HG03575 (cell line): ENCODE measurements at regions not wholly inside any gene's neighbourhood (a gene's known extent, or its start where the extent isn't known, plus 50 kb on each side); places are given as distances from the start of the nearest gene placed in this dataset.

Experiments used
- ATAC-seq: cut with Tn5 transposase; IDR thresholded peaks from one replicate; pipeline ENCODE4 v1.9.1; 2021; ENCODE audit not compliant: unreplicated experiment, insufficient number of reproducible peaks, low FRiP score; ENCODE audit errors: extremely low read depth

DNA sequence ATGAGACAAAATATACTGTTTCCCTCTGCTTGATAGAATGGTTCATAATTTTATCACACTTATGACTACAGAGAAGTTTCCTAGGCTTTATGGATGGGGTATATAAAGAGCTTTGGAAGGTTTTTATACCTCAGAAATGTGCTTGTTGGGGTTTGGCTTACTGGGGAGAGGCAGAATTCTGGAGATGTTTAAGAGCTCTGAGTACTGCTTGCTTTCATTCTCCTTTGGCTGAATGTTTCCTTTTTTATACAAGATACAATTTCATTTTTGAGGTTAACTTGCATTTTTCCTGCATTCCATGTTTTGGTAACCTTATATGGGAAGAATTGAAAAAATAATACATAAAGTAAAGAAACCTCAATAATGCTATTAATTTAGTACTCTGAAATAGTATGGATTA, 157.7 kb upstream of the COL11A1 start:
- no peak for ATAC-seq

DNA sequence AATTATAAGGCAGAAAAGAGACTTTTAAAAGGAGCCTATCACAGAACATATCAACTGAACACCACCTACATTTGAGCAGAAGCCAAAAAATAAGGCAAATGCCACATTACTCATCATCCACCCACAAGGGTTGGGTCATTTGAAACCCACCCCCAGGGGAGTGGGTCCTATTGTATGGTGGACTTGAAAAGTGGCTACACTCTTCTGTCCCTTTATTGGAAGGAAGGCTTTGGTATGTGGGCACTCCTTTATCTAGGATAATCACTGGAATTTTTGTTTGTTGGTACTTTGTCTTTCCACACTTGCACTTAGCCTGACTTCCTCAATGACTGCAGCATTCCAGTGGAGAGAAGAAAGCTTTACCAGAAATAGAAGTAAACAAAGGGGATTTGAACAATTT, 157.2 kb upstream of the COL11A1 start:
- ATAC-seq = no peak

DNA sequence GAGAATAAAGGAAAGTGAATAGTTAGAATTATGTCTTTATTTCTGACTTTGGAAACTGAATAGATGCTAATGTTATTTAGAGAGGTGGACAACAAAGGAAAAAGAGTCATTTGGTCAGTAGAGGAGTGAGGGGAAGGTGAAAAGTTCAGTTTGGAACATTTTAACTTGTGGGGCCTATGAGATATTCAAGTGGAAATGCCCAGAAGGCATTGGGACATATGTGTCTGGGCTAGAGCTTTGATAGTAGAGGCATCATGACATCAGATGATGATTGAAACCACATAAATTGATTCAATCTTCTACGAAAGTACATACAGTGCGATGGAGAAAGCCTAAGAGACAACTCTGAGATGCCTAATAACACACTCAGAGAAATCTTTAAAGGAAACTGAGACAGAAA, 151.7 kb upstream of the COL11A1 start:
- ATAC-seq = no peak

DNA sequence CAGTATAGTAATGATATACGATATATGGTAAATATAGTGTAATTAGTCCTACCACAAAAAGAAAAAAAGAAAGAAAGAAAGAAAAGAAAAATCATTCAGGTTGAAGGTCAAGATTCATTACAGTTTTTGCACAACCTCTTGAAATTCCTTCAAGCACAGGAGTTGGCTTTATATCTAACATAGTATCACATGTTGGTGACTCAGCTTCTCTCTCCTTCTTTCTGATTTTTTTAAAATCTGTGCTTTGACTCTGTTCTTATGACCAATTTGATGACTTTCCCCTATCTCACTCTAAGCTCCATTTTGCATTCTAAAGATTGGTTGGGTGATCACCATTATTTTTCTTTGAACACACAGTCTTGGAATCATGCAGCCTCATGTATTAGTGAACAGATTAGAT, 148.2 kb upstream of the COL11A1 start:
- ATAC-seq = no peak

DNA sequence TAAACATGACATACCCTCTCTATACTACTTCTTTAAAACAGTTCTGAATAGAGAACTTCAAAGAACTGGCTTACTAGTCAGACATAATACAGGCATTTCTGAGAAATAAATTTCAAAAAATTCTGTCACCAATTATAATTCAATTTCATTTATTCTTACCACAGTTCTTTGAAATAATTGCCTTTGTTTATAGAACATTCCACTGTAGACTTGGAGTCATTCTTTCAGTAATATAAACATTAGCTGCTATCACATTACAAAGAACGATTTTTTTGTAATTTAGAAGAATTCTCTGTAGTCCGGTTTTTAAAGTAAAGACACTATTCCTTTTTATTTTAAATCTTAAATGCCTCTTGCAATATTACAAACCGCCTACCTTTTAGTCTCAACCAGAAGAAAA, 146.4 kb upstream of the COL11A1 start:
- ATAC-seq = no peak

DNA sequence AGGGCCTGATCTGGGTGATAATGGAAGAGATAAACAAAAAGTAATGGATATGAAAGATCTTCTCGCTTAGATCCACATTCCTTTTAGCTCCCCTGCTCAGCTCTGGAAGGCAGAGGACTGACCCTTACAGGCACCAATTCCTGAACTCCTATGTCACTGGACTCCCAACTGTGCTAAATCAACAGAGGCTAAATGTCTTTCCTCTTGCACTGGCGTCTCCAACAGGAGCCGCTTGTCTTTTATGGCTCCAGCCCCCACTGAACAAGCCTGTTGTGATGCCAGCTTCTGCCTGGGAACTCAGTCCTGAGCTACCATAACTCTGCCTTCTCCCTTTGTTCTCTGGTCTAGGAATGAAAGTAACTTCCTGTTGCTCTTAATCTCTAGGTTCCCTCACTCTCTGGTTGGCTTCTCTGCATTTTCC, 142.1 kb upstream of the COL11A1 start:
- ATAC-seq = no peak

DNA sequence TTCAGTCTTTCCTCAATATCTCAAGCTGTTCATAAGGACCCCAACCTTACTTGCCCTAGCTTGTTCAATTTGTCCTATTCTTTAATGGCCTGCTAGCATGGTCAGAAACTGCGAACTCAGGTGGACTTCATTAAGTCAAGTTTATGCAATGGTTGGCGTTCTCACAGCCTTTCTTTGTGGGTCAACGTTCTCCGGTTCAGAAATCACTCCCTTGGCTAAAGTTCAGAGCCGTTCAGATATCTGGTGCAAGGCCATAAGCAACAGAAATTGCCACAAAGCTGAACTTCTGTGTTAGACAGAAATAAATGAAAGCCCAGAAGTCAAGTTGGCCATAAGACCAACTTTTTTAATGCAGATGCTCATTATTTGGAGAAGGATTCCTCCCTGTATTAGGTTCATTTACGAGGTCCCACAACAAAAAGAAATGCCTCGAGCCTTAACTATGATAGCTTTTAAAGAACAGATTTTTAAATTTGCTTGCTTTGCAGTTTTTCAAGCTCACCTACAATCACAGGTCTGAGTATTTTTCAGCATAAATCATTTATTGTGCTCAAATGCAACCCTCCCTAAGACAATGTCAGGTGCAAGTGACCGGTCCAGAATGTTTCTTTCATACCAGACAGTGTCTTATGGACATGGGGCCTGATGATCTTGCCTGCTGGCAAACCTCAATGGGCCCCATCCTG, 140.2 kb upstream of the COL11A1 start:
- ATAC-seq = no peak

DNA sequence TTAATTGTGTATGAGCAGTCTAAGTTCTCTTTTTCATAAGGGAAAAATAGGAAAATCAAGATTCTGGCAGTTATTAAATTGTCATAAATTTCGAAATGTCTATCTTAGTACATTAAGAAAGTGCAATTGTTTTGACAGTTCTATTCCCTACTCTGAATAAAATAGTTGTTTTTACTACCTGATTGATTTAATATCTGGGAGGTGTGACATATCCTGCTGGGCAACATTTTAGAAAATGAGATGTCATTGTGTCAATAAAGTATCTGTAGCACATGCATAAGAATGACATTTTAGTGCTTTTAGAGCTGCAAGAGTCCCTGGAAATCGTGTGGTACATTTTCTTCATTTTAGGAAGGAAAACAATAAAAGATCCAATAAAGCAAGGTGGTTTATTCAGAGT, 139.2 kb upstream of the COL11A1 start:
- ATAC-seq = no peak

DNA sequence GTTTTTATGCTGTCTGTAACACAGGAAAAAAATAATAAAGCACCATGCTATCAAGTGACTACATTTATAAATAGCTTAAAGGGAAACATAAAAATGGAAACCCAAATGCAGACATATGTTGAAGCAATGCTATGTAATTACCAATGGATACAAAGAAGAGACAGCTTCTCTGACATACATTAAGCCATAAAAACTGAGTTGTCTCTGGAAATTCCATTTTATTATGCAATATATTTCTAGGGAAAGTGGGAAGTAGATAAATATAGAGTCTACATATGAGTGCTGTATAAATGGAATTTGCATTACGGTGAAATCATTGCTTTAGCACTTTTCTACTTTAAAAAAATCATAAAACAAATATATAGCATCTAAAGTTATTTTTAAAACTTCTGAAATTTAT, 135.2 kb upstream of the COL11A1 start:
- ATAC-seq = no peak

DNA sequence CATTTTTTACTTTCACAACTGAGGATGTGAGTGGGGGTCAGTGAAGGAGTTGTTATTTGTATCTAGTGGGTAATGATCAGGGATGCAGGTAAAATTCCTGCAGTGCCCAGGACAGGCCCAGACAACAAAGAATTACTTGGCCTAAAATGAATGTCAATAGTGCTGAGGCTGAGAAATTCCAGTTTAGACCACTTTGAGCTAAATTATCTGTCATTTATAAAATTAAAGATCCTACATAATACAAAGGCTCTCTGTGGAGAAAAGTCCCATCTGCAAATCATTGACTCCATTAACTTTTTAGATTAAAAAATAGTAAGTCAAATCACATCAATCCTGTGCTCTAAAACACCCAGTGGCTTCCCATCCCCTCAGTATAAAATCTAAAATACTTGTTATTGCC, 130.7 kb upstream of the COL11A1 start:
- ATAC-seq = no peak

DNA sequence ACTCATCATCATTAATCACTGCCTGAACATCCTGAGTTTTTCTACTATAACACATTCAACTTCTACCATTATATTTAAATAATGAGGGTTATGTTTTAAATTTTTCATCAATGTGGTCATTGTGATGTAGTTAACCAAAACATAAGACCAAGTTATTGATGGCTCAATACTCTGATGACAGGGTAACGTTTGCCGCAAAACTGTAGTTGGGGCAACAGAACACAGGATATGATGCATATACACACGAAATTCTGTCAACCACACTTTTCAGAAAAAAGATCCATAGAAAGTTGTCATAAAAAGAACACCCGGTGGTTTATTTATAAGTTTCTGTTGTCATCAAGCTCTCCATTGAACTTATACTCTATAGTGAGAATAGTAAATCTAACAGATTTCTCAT, 121.7 kb upstream of the COL11A1 start:
- no peak for ATAC-seq

DNA sequence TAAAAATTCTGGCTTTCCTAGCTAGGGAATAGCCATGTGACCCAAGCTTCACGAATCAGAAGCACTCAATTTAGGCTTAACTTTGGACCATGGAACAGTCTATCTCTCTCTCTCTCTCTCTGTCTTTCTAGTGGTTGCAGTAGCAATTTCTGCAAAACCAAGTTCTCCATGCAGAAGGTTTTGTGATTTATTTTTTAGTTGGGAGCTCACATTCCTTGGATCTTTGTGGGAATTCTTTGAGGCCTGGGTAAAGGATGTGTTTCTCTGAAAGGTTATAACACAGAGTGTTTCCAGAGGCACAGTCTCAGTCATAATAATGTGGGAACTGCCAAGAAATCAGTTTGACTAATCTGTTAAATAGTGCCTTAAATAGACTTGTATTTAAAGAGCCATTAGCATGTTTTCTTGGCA, 112.3 kb upstream of the COL11A1 start:
- no peak for ATAC-seq

DNA sequence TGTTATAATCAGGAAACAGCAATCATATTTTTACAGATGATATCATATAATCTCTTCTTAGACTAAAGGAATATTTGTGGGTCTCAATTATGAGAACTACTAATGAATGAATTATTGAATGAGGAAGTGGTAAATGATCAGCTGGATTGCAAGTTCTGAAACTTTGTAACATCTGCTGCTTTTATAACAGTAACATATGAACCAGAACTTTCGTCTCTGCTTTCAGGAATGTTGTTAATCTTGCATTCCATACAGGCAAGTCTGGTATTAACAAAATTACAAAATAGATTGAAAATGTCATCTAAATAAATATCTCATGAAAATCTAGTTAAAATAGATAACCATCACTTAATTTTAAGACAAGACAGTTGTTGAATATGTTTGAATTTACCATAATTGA, 110.5 kb upstream of the COL11A1 start:
- no peak for ATAC-seq

DNA sequence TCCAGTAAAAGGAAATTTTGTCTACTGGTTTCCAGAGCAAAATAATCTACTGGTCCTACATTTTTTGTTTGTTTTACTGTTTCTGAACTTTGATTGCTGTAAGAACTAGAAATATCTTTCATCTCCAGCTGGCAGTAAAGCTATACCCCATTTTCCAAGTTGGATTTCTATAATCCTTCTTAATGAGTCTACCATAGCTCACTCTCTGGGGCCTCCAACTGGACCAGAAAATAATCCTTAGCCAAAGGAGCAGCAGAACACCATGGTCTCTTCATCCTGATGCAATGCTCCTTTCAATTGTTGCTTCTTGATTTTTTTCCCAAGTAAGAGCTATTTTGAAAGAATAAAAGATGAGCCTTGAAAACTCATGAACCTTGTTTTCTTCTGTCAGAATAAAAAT, 110.0 kb upstream of the COL11A1 start:
- no peak for ATAC-seq

DNA sequence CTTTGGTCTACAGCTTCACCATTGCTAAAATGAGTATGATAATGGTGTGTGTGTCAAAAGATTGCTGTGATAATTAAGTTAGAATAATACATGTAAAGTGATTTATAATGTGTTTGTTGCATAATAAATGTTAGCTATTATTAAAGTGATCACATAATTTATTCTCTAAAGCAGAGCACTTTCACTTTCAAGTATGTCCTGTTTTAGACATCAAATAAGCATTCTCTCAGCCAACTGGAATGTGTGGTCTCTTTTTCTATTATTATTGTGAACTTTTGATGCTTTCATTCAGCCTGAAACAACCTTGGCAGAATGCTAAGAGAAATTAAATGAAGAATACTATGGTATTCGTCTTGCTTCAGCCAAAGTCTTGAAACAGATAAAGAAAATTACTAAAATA, 102.8 kb upstream of the COL11A1 start:
- no peak for ATAC-seq

DNA sequence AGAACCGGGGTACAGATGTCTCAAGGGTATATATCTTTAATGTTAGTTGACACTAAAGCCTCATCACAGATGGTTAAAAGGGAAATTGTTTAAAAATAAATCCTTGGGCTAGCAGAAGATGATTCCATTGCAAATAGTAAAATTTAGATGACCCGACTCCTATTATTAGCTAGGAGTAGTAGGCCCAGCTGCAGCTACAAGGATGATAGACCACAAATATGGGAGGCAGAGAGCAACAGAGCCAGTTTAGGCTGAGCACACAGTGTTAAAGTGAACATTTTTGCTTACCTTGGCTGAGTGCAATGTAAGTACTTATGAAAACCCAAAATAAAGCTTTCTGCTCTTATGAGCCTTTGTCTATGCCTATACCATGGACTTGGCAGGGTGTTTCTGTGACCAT, 100.5 kb upstream of the COL11A1 start:
- ATAC-seq = no peak

DNA sequence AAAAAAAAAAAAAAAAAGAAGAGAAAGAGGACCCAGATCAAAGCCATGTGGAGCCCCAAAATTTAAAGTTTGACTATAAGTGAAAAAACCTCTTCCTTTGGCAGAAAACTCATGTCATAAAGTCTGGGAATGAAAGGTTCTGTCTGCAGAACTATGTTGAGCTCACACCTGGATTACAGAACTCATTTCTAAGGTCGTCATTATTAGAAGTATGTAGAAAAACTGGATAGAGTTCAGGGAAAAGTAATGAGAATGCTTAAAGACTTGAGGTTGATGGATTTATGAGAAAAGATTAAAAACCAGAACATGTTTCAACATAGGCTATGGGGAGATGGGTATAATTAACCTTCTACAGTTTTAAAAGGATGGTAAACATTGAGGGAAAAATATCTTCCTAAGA, 90.7 kb upstream of the COL11A1 start:
- ATAC-seq = no peak

DNA sequence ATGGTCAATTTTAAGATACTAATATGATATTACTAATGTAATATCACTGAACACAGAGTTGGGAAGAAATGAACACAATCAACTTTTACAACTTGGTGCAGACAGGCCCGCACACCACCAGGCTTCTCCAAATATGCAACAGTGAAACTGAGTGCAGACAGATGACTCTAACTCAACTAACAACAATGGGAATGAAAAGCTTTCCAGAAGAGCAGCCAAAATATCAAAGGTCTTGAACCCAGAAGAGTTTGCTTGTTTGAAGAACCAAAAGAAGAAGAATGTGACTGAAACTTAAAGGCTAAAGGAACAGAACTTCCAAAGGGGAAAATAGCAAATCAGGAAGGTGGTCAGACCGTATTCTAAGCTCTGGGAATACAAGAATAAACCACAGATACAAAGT, 89.8 kb upstream of the COL11A1 start:
- no peak for ATAC-seq

DNA sequence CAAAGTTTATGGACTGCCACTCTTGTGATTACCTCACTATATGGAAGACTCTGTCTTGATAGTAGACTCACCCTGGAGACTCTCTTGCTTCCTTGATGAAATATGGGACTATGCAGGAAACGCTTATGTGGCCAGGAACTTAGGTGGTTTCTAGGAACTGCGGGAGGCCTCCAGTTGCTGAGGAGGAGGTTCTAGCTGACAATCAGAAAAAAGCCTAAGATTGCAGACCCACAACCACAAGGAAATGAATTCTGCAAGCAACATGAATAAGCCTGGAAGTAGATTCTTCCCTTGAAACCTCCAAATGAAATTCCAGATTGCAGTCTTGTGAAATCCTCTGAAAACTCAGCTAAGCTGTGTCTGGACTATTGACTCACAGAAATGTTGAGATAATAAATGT, 88.9 kb upstream of the COL11A1 start:
- no peak for ATAC-seq

DNA sequence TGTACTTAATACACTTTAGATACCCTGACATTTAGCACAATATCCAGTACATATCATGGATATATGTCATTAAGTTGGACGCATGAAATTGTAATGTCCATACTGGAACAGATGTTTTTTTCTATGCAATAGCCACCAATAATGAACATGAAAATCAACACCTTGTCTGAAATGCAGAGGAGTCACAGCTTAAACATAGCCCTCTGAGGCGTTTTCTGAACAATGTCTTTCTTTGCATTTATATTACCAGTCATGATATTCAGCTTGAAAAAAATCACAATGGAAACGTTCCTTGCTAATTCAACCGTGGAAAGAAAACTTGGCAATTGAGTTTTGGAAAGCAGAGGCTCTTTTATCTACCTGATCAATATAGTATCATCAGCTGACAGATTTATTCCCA, 86.7 kb upstream of the COL11A1 start:
- ATAC-seq = no peak

DNA sequence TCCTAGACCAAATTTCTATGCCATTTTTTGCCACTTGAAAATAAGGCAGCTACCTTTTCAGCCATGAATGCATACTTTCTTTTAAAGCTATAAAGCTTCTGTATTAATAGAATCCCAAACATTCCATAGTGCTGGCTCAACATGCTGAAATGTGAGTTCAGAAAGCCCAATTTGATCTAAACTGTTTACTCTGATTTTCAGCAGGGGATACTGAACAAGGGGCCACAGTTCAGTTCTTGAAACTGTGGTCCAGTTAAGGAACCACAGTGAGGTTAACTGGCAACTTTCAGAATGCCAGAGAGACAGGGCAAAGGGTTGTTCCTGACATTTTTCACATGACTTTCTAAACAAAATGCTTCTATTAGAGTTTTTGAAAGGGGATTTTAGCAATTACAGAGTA, 85.7 kb upstream of the COL11A1 start:
- ATAC-seq = no peak
